LHCN-M2 (cell line): ENCODE measurements at regions not wholly inside any gene's neighbourhood (a gene's known extent, or its start where the extent isn't known, plus 50 kb on each side); places are given as distances from the start of the nearest gene placed in this dataset.
A peak's percentile ranks its signal among the peaks of the same experiment; 100 is the strongest.
"Not testable (repeated sequence)": the region's sequence is repeated elsewhere in the genome, so short reads cannot be mapped to it uniquely, and the experiment has no call there.

Source experiments
- DNase-seq: peaks from one replicate; pipeline ENCODE4 v3.0.0-alpha.2; 2012; ENCODE audit warnings: low read depth

DNA sequence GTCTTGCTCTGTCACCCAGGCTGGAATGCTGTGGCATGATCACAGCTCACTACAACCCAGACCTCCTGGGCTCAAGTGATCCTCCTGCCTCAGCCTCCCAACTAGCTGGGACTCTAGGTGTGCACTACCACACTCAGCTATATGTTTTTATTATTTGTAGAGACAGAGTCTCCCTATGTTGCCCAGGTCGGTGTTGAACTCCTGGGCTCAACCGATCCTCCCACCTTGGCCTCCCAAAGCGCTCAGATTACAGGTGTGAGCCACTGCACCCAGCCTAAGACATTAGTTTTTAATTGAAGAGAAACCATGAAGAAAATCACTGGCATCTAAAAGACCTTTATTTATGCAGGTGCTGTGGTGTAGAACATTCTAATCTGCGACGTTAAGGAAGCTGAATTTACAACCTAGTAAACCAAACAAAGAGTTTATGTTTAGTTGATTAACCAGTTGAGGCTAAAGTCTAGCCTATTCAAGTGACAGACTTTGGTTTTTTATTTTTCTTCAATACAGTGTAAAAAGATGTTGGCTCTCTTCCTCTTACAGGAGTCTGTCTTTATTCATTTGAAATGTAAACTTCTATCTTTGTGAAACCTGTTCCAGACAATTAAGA is 52.5 kb upstream of the NBL1 start:
- no peak for DNase-seq

DNA sequence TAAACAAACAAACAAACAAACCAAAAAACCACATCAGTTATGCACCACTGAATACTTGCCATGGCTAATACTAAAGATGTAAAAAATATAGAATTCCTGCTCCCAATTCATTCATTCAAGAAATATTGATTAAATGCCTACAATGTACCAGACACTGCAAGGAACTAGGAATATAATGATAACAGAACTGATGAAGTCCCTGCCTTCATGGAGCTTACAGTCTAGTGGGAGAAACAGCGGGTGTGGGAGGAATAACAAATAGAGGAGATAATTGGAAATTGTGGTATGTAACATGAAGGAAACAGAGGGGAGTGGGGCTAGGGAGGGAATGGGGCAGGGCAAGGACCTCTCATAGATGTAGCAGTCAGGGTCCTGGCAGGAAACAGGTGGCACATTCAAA is 58.6 kb upstream of the NBL1 start:
- no peak for DNase-seq

- DNase-seq = peak; percentile 20
These were observed 61.8 kb upstream of the NBL1 start for GRCh38 chr1:19582318-19582717.

DNA sequence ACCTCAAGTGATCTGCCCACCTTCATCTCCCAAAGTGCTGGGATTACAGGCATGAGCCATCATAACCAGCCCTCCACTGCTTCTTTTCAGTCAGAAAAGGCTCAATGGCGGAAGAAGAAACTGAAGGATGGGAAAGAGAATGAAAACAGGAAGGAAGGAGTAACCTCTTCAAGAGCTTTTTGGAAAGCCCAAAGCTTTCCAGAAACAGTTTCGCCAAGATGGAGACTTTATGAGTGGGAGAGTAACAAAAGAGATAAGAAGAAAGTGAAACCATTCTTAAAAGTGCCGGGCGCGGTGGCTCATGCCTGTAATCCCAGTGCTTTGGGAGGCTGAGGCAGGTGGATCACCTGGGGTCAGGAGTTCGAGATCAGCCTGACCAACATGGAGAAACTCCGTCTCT is 62.7 kb upstream of the NBL1 start:
- no peak for DNase-seq

DNA sequence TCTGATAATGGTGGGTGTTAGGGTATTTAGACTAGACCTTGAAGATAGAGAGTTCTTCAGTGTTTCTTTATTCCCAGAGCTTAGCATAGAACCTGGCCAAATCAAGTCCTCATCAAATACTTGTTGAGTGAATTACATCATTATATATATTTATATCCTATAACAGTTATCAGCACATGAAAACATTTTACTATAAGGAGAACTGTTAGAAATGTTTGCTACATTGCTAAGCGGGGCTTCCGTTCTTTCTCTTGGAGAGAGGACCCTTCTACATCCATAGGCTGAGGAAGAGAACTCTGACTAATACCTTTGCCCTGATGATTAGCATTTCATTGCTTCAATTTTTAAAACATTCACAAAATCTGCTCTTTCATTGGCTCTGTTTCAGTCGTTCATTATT is 66.5 kb upstream of the NBL1 start:
- DNase-seq = no peak

GRCh38 chr1:19577036-19577435 is 67.1 kb upstream of the NBL1 start:
- DNase-seq = no peak

DNA sequence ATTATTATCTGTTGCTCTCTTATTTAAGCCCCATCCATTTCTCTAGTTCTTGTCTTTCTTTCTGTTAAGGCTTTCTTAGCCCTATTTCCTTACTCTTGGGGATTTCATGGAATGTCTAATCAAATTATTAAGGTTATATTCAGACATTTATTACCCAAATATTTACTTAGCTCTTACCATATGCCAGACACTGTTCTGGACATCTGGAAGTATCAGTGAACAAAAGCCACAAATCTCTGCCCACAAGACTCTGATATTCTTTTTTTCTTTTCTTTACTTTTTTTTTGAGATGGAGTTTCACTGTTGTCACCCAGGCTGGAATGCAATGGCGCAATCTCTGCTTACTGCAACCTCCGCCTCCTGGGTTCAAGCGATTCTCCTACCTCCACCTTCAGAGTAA is 74.3 kb upstream of the NBL1 start:
- DNase-seq = no peak

GRCh38 chr1:19567041-19567440 is 77.1 kb upstream of the NBL1 start:
- no peak for DNase-seq

DNA sequence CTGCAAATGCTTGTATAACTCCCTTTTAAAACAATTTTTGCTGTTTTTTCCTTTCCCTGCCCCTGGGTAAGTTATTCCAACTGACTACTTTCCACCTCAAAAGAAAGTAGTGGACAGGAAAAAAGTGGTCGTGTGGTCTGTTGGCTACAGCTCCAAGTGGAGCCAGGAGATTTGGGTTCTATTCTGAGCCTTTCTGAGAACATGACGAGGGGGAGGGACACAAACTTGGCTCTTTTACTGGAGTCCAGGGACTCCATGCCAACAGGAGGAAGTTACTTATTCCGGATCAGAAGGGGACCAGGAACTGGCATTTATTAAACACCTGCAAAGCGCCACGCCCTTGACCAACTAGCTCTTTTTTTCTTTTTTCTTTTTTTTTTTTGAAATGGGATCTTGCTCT is 79.0 kb upstream of the CAPZB start:
- DNase-seq = no peak

- peak; percentile 86 for DNase-seq
These were observed 78.2 kb upstream of the CAPZB start for GRCh38 chr1:19563324-19564097.

DNA sequence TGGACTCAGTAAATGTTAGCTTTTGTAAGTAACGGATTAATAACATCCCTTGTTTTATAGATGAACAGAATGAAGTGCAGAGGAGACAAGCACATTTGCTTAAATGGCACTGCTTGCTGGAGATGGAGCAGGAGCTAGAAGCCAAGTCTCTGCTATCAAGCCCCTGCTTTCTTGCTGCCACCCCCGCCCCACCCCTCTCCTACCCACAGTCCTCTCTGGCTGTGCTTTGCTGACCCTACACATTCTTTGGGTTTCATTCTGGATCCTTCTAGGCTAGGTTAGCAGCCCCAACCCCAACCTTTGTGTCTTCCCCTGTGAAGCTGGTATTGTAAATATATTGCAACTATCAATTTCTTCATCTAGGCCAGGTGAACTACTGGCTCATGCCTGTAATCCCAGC is 77.5 kb upstream of the CAPZB start:
- no peak for DNase-seq

GRCh38 chr1:19560480-19560879 is 75.1 kb upstream of the CAPZB start:
- no peak for DNase-seq

GRCh38 chr1:19559641-19560040 is 74.3 kb upstream of the CAPZB start:
- peak; percentile 49 for DNase-seq

- DNase-seq = no peak
These were observed 72.3 kb upstream of the CAPZB start for GRCh38 chr1:19557609-19558051.

DNA sequence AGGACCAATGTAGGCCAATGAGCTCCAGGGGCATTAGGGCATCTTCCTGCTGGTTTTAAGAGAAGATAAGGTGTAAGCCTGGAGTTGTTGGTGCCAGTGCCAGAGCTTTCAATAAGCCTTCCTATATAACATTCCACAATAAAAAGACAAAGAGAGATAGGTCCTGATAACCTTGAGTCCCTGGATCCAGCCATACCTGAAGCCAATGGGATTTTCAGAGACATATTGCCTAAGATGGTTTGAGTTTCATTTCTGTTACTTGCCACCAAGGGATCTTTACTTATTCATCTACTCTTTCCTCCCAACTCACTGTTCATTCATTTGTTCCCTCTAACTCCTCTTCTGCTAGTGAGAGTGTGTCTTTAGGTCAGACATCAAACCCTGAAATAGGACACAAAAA is 68.8 kb upstream of the CAPZB start:
- no peak for DNase-seq

GRCh38 chr1:19552291-19553010 is 67.1 kb upstream of the CAPZB start:
- no peak for DNase-seq

- DNase-seq = not testable (repeated sequence)
These were observed 66.5 kb upstream of the CAPZB start for GRCh38 chr1:19551837-19552236.

GRCh38 chr1:19550437-19550836 is 65.1 kb upstream of the CAPZB start:
- DNase-seq = not testable (repeated sequence)

GRCh38 chr1:19547814-19548213 is 62.5 kb upstream of the CAPZB start:
- DNase-seq = no peak

- DNase-seq = no peak
These were observed 51.2 kb upstream of the CAPZB start for GRCh38 chr1:19536519-19536918.

DNA sequence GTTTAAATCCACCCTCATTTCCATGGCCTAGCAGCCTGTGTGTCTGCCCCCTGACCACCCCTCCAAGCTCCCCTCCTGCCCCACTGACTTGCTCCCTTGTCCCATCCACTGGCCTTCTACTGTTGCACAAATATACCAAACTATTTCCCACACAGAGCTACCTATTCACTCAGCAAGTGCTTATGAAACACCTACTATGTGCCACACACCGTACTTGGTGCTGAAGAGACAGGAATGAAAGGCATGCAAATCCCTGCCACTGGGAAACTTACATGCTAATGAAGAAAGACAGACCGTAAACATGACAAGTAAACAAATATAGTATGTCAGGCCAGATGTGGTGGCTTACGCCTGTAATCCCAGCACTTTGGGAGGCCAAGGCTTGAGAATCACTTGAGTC is 49.9 kb upstream of the CAPZB start:
- DNase-seq = no peak
